HG03097 (cell line): ENCODE measurements at regions not wholly inside any gene's neighbourhood (a gene's known extent, or its start where the extent isn't known, plus 50 kb on each side); places are given as distances from the start of the nearest gene placed in this dataset.

ENCODE experiments used
- ATAC-seq: cut with Tn5 transposase; IDR thresholded peaks from one replicate; pipeline ENCODE4 v1.9.1; 2021; ENCODE audit not compliant: unreplicated experiment, low FRiP score

GRCh38 chr1:216836316-216836715 is 113.1 kb upstream of the ESRRG start:
- no peak for ATAC-seq

DNA sequence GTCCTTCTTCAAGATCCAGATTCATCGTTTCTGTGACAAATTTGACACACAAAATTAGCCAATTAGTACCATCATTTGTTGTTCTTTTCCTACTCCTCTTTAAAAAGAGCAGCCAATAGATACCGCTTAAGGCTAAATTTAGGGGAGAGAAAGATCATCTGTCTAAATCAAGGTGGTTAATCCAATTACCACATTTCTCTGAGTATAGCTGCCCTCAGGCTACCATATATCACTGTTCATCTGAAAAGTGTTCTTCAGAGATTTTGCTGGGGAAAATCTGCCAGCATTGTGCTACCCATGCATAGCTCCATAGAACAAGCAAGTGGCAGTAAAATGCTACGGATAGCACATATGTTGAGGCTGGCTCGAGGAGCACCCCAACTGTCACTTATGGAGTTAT is 110.3 kb upstream of the ESRRG start:
- ATAC-seq, result no peak

DNA sequence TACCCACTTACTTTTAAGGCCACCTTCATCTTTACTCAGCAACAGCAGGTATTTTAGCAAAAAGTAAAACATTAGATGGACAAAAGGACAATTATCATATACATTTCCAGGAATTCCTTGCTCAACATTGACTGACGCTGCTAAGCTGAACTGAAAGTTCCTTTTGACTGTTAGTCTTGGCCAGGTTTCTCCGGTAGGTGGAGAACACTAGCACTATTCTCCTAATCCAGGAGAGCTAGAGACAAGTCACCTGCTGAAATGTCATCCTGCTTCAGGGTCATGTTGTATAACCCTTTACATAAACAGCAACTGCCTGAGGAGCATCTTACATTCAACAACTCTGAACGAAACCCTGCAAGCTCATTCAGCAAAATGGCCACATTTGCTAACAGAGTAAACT is 109.0 kb upstream of the ESRRG start:
- ATAC-seq, result no peak

- ATAC-seq, result no peak
Measured at GRCh38 chr1:216830424-216831210, 107.4 kb upstream of the ESRRG start.

DNA sequence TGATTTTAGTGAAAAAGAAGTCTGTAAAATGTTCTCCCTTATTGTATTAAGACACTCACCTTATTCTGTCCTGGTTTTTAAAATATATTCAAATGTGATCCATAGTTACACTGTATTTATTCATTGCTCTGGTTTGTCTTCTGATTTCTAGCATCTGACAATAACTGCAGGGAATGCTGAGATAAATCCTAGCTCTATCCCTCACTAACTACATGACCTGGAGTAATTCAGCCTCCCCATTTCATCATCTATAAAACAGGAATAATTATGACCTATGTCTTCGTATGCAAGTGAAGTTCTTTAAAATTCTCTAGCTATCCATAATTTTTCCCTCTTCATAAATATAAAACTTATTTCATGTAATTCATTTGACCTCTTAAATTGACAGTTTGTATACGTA is 104.0 kb upstream of the ESRRG start:
- ATAC-seq, result no peak

DNA sequence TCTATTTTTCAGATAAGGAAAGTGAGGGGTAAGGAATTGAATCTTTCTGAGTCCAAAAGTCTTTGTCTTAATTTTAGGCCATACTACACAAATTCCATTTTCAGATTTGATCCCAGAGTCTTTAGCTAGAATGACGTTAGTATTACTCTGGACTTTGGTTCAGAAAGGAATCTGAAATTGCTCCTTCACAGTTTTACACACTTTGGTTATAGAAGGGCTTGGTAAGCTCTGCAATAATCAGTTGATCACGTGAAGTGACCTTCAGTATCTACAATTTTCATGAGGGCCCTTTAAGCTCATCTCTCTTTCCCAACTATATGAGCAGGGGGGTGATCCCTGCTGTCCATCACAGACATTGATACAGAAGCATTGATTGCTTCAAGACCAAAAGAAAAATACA is 103.4 kb upstream of the ESRRG start:
- ATAC-seq, result no peak

GRCh38 chr1:216826214-216826613 is 103.0 kb upstream of the ESRRG start:
- no peak for ATAC-seq

GRCh38 chr1:216825557-216825956 is 102.3 kb upstream of the ESRRG start:
- ATAC-seq, result no peak

DNA sequence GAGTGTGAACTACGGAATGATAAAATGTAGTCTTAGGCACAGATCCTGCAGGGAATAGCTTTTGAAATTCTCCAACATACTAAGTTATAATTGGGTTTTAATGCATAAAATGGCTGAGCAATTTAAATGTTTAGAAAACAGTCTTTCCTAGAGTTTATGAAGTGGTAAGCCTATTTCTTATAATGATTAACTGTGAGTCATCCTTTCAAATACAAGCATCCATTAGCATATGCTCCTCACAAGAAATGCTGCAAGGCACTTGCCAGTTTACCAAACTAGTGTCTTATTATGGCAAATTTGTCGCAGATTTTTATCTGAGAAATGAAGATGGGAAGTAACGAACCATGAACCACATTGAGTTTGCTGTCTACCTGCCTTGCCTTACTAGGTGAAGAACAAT is 101.3 kb upstream of the ESRRG start:
- no peak for ATAC-seq

- ATAC-seq, result no peak
Measured at GRCh38 chr1:216823731-216824130, 100.5 kb upstream of the ESRRG start.

GRCh38 chr1:216822480-216822879 is 99.3 kb upstream of the ESRRG start:
- no peak for ATAC-seq

GRCh38 chr1:216820345-216820744 is 97.1 kb upstream of the ESRRG start:
- ATAC-seq, result no peak

DNA sequence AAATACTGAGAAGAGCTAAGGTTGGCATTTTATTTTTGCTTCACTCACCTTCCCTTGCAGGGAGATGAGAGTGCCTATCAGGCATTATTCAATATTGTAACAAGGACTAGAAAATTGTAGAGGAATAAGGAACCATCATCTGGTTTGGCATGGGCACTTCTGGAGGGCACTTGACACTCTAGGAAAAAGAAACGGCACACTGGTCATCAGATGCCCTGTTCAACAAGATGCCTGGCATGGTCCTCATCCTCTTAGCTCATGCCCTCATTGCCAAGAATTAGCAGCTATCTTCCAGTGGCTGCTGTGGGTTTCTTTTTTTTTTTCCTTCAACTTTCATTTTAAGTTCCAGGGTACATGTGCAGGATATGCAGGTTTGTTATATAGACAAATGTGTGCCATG is 95.1 kb upstream of the ESRRG start:
- no peak for ATAC-seq

DNA sequence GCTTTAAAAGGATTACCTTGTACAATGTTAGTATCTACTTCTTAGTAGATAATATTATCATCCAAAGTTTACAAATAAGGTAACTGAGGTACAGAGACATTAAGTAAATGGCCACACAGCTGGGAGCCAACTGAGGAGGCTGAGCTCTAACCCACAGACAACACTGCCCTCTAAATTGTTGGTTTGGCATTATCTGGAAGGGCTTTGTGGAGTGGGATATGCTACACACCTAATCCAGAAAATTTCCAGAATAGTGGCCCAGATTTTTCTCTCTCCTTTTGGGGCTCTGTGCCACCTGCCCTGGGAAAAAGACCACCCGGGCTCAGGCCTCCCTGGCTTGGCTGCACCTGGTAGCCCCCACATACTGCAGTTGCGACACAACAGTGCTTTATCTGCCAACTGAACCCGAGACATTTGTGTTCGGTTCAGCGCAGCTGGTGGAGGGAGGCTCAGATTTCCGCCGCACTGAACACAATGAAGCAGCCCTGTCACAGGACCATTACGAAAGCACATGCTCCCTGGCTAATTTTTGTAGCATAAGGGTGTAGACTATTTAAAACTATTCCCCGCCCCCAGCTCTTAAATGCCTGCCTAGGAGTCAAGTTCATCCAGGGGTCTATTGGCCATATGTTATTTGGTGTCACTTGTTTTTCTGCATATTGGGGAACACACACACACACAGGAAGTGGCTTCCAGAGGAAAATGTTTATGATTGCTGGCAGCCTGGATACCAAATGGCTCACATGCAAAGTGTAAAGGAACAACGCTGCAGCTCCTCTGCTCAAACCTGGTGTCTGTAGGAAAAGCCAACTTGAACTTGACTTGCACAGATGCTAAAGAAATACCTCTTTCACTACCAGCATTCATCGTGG is 92.3 kb upstream of the ESRRG start:
- no peak for ATAC-seq

- no peak for ATAC-seq
Measured at GRCh38 chr1:216814576-216815259, 91.5 kb upstream of the ESRRG start.

- no peak for ATAC-seq
Measured at GRCh38 chr1:216812966-216813365, 89.7 kb upstream of the ESRRG start.

DNA sequence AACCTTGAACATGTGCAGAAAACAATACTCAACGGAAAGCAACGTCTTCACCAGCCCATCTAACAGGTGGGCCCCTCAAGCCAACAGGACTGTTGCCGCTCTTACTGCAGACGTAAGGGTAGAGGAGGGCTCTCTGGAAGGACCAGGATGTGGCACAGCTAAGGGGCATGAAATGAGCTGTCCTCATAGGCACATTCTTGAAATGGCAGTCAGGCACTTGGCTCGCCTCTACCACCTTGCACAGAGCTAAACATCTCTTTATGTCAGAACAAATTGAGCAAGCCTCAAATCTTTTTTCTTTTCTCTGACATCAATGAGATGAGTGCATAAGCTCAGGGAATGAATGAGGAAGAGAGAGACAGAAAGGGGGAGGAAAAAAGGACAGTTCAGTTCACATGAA is 86.4 kb upstream of the ESRRG start:
- no peak for ATAC-seq

GRCh38 chr1:216807696-216808095 is 84.5 kb upstream of the ESRRG start:
- ATAC-seq, result no peak

DNA sequence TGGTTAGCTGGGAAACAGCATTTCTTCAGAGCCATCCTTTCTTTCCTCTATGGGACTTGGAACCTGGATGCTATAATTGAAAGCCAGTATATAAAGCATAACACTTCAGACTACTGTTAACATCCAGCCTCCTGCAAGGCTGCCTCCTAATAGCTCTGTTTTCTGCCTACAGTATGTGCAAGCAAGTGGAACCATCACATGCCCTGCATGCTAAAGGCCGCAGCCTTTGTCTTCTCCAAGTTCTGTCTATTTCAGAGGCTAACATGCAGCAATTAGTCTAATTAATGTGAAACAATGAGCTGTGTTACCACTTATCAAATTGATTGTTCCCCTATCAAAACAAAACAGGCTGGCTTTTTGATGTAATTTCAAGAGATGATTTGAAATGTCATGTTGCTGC is 82.7 kb upstream of the ESRRG start:
- ATAC-seq, result no peak

- no peak for ATAC-seq
Measured at GRCh38 chr1:216805233-216805632, 82.0 kb upstream of the ESRRG start.

DNA sequence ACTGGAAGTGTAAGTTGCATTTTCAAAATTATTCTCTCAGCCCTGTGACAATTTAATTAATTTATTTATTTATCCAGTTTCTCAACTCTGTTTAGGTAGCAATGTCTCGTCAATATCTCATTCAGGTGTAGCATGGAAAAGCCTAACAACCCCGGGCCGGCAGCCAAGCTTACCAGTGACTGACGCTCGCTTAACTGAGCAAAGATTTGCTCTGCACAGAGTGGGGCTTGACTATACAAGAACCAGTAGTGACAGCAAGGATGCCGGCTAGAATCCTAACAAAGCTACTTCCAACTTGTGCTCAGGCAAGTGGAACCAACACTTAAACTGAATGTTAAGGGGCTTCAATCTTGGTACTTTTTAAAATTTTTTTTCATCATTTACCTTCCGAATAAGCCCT is 80.9 kb upstream of the ESRRG start:
- no peak for ATAC-seq
